HG03066 (cell line): ENCODE measurements at regions not wholly inside any gene's neighbourhood (a gene's known extent, or its start where the extent isn't known, plus 50 kb on each side); places are given as distances from the start of the nearest gene placed in this dataset.

Experiments
- ATAC-seq: cut with Tn5 transposase; IDR thresholded peaks from one replicate; pipeline ENCODE4 v1.9.1; 2021; ENCODE audit warnings: low read depth; ENCODE audit not compliant: unreplicated experiment

- no peak for ATAC-seq
Measured at GRCh38 chr9:104417296-104417695, 86.8 kb upstream of the OR13F1 start.

GRCh38 chr9:104429031-104429546, 75.0 kb upstream of the OR13F1 start:
- no peak for ATAC-seq

GRCh38 chr9:104435059-104435458, 69.0 kb upstream of the OR13F1 start:
- ATAC-seq = no peak

- no peak for ATAC-seq
Measured at GRCh38 chr9:104448036-104448435, 56.0 kb upstream of the OR13F1 start.
